GM23248 (cell line): ENCODE measurements at regions not wholly inside any gene's neighbourhood (a gene's known extent, or its start where the extent isn't known, plus 50 kb on each side); places are given as distances from the start of the nearest gene placed in this dataset.

Experiments
- EZH2 ChIP-seq: fragments of 200-600 bp; sonication (generic); IDR thresholded peaks from 2 replicates; pipeline ENCODE4 v1.6.1; 2018; ENCODE audit warnings: antibody characterized with exemption, mild to moderate bottlenecking; ENCODE audit not compliant: insufficient read depth, poor library complexity, severe bottlenecking
- EZH2phosphoT487 ChIP-seq: fragments of 200-600 bp; sonication (generic); IDR thresholded peaks from 2 replicates; pipeline ENCODE4 v1.6.1; 2018; ENCODE audit warnings: antibody characterized with exemption, moderate library complexity, mild to moderate bottlenecking, low read depth; ENCODE audit not compliant: insufficient read depth

- no peak for TF ChIP-seq EZH2
- no peak for TF ChIP-seq EZH2phosphoT487
These were observed 112.6 kb downstream of the LIG4 start for GRCh38 chr13:108102771-108103170.
